GM12873 (cell line): ENCODE measurements at regions not wholly inside any gene's neighbourhood (a gene's known extent, or its start where the extent isn't known, plus 50 kb on each side); places are given as distances from the start of the nearest gene placed in this dataset.

Experiments used
- CTCF ChIP-seq: IDR thresholded peaks from 2 replicates; pipeline ENCODE4 v1.5.1; 2012; ENCODE audit warnings: low read depth, mild to moderate bottlenecking, moderate library complexity, low read length, control low read depth; ENCODE audit not compliant: insufficient read depth; ENCODE audit errors: missing control alignments

GRCh38 chr5:12624776-12625560 lies 720.7 kb upstream of the CTNND2 start:
- no peak for TF ChIP-seq CTCF

- no peak for TF ChIP-seq CTCF
These were observed 719.2 kb upstream of the CTNND2 start for GRCh38 chr5:12623408-12623807.

GRCh38 chr5:12616093-12616492 lies 711.8 kb upstream of the CTNND2 start:
- no peak for TF ChIP-seq CTCF

GRCh38 chr5:12615141-12615820 lies 711.0 kb upstream of the CTNND2 start:
- no peak for TF ChIP-seq CTCF

- TF ChIP-seq CTCF = no peak
These were observed 710.4 kb upstream of the CTNND2 start for GRCh38 chr5:12614608-12615007.

- TF ChIP-seq CTCF = no peak
These were observed 706.9 kb upstream of the CTNND2 start for GRCh38 chr5:12611132-12611531.

- TF ChIP-seq CTCF = no peak
These were observed 688.0 kb upstream of the CTNND2 start for GRCh38 chr5:12592228-12592627.
